Astrocyte (in vitro differentiated cells and primary cell): ENCODE measurements at regions not wholly inside any gene's neighbourhood (a gene's known extent, or its start where the extent isn't known, plus 50 kb on each side); places are given as distances from the start of the nearest gene placed in this dataset.

Experiments
- CTCF ChIP-seq: IDR thresholded peaks from 2 replicates; pipeline ENCODE4 v1.5.1; 2011; ENCODE audit warnings: low read depth, mild to moderate bottlenecking, inconsistent platforms, low read length, moderate library complexity; ENCODE audit not compliant: insufficient read depth
- EZH2 ChIP-seq: IDR thresholded peaks from 2 replicates; pipeline ENCODE4 v1.6.1; 2012; ENCODE audit warnings: mild to moderate bottlenecking, low read length, inconsistent platforms; ENCODE audit not compliant: insufficient read depth

DNA sequence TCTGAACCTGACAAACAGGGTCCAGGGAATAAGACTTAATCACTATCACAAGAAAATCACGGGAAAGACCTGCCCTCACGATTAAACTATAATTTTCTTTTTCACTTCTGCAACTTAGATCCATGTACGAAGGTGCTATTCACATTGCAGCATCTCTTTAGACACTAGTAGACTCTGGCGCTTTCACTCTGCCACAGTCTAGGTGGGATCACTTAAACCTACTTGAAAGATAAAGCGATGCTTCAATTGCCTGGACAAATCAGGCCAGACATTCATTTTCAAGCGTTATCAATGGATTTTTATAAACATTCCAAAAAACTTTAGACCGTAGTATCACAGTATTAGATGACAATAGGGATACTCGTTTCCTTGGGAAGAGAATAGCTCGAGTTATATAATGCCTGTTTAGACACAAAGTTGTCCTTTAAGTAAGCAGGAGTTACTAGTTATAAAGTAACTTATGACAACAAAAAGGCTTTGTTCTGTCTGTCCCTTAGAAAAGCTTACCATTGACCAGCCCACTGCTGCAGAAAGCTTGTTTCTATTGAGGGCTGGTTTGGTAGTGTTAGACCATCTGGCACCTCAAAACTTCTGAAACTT is 367.3 kb downstream of the UTRN start:
- TF ChIP-seq CTCF (no peak), EZH2 (no peak)
